ENCODE measurements at regions not wholly inside any gene's neighbourhood (a gene's known extent, or its start where the extent isn't known, plus 50 kb on each side); places are given as distances from the start of the nearest gene placed in this dataset.

GRCh38 chr1:223036479-223036845, 106.6 kb downstream of the TLR5 start:
- H3K4me1 ChIP-seq (ENCODE audit: control insufficient read depth, extremely low read depth, insufficient read depth, low read length), result no peaks in the 10 kb centered on the region
- dilution Hi-C loops (cut with MboI; ENCODE audit: extremely low pct_ligation_motif_present, low sequenced_read_pairs), result no loop called here
- no peaks in the 10 kb centered on the region for H3K36me3 ChIP-seq (ENCODE audit: control insufficient read depth in 2 of 2, extremely low read depth in 1 of 2, insufficient read depth in 2 of 2, low read length in 2 of 2)
- no peak for TF ChIP-seq JUN (IDR thresholded peaks at IDR 0.05; ENCODE audit: borderline replicate concordance, insufficient read depth, insufficient read length, low read depth)
- H3K4me3 ChIP-seq (replicated peaks in 1 of 3; ENCODE audit: insufficient read depth in 1 of 3, low read depth in 1 of 3, low read length in 3 of 3), result no peak overlapping the region
- DNase-seq (ENCODE audit: low read depth, low spot score) (no peak), FAIRE-seq (no peak)
- H3K9me1 ChIP-seq (replicated peaks; ENCODE audit: control insufficient read depth, extremely low read depth, insufficient read depth, low read length), result no peaks in the 10 kb centered on the region
- no peak overlapping the region for H2AFZ ChIP-seq (ENCODE audit: low read depth, low read length)
- no peak overlapping the region for H3K9ac ChIP-seq (replicated peaks; ENCODE audit: extremely low read depth, insufficient read depth, low read length)
- H3K79me2 ChIP-seq (ENCODE audit: control insufficient read depth, insufficient read depth, low read length), result no peaks in the 10 kb centered on the region
- no peak overlapping the region for H3K27ac ChIP-seq (ENCODE audit: insufficient read depth, low read depth, low read length)
- no TSS peak for BruUV-seq (replicated peaks)
- CTCF ChIA-PET, result no interaction called here
- POLR2A ChIA-PET, result interaction anchor here (0.6 kb wide), 1 partner anchor 1703 kb away, joined by 3 read pairs; no protein-coding TSS in a partner anchor
- no peaks in the 10 kb centered on the region for H3K9me3 ChIP-seq (replicated peaks; ENCODE audit: control insufficient read depth, insufficient read depth, low read length)
- H3K4me2 ChIP-seq (ENCODE audit: insufficient read depth, low read length), result no peak overlapping the region
- H3K27me3 ChIP-seq (ENCODE audit: control insufficient read depth in 2 of 2, insufficient read depth in 2 of 2, low read length in 2 of 2), result no peaks in the 10 kb centered on the region
- intact Hi-C loops (cut with micrococcal nuclease), result no loop called here
- no peaks in the 10 kb centered on the region for H4K20me1 ChIP-seq (replicated peaks; ENCODE audit: control insufficient read depth, extremely low read depth, insufficient read depth, low read length)

GRCh38 chr1:223037845-223038244, 105.2 kb downstream of the TLR5 start:
- TF ChIP-seq JUN (IDR thresholded peaks at IDR 0.05; ENCODE audit: borderline replicate concordance, insufficient read depth, insufficient read length, low read depth) (no peak), EZH2 (IDR thresholded peaks at IDR 0.05; ENCODE audit: borderline replicate concordance, low read depth, low read length, severe bottlenecking) (no peak), MAX (IDR thresholded peaks at IDR 0.05; ENCODE audit: insufficient read depth, insufficient read length) (no peak), POLR2A (IDR thresholded peaks at IDR 0.05; ENCODE audit: low read depth, low read length) (no peak), GATA2 (IDR thresholded peaks at IDR 0.05; ENCODE audit: insufficient read depth, insufficient read length, low read depth, low read length) (no peak), CTCF (IDR thresholded peaks at IDR 0.05; ENCODE audit: extremely low read depth in 1 of 2, insufficient read depth in 1 of 2, low read depth in 1 of 2, low read length in 2 of 2) (no peak), MYC (IDR thresholded peaks at IDR 0.05; ENCODE audit: low read depth, low read length) (no peak)
- Histone ChIP-seq H4K20me1 (replicated peaks; ENCODE audit: control insufficient read depth, extremely low read depth, insufficient read depth, low read length) (no peaks in the 10 kb centered on the region), H3K36me3 (ENCODE audit: control insufficient read depth in 2 of 2, extremely low read depth in 1 of 2, insufficient read depth in 2 of 2, low read length in 2 of 2) (no peaks in the 10 kb centered on the region), H3K27me3 (ENCODE audit: control insufficient read depth in 2 of 2, insufficient read depth in 2 of 2, low read length in 2 of 2) (no peaks in the 10 kb centered on the region), H3K9me3 (replicated peaks; ENCODE audit: control insufficient read depth, insufficient read depth, low read length) (no peaks in the 10 kb centered on the region), H3K4me3 (replicated peaks in 1 of 3; ENCODE audit: insufficient read depth in 1 of 3, low read depth in 1 of 3, low read length in 3 of 3) (no peak overlapping the region), H3K4me2 (ENCODE audit: insufficient read depth, low read length) (no peak overlapping the region), H2AFZ (ENCODE audit: low read depth, low read length) (no peak overlapping the region), H3K9me1 (replicated peaks; ENCODE audit: control insufficient read depth, extremely low read depth, insufficient read depth, low read length) (no peaks in the 10 kb centered on the region), H3K4me1 (ENCODE audit: control insufficient read depth, extremely low read depth, insufficient read depth, low read length) (no peaks in the 10 kb centered on the region), H3K9ac (replicated peaks; ENCODE audit: extremely low read depth, insufficient read depth, low read length) (no peak overlapping the region), H3K79me2 (ENCODE audit: control insufficient read depth, insufficient read depth, low read length) (no peaks in the 10 kb centered on the region), H3K27ac (ENCODE audit: insufficient read depth, low read depth, low read length) (no peak overlapping the region)
- FAIRE-seq (no peak), DNase-seq (ENCODE audit: low read depth, low spot score) (no peak)
- intact Hi-C loops (cut with micrococcal nuclease), result no loop called here
- ChIA-PET CTCF (no interaction called here), POLR2A (no interaction called here)
- dilution Hi-C loops (cut with MboI; ENCODE audit: extremely low pct_ligation_motif_present, low sequenced_read_pairs), result no loop called here
- no TSS peak for BruUV-seq (replicated peaks)
